Anterior cingulate cortex (tissue), 58 donors: ENCODE measurements at regions not wholly inside any gene's neighbourhood (a gene's known extent, or its start where the extent isn't known, plus 50 kb on each side); places are given as distances from the start of the nearest gene placed in this dataset.

ENCODE experiments used
- DNase-seq, 58 donors: peaks; one replicate each; lab custom pipeline; 2025; lab: John Stamatoyannopoulos, UW

DNA sequence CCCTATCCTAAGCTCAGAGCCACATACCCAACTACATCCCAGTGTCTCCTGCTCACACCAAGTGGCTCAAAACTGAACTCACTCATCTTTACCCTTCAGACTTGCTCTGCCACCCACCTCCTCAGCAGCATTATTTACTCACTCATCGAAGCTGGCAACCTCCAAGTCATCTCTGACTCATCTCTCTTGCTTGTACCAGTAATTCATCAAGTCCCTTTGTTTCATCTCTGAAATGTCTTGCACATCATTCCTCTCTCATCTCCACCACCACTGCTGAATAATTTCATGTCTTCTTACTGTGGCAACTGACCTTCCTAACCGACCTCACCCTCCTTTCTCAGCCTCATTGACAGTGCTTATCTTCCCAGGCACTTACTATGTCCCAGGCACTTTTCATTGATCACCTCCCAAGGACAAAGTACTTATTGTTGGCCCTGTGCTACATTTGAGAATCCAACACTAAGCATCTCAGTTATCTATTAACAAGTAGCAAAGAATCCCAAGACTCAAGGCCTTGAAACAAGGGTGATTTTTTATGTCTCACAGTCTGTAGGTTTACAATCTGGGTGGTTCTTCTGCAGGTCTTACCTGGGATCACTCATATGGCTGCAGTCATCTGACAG lies 82.0 kb downstream of the MRPL46 start:
- peak in 2 of 58 donors; percentile 2 to 10 for DNase-seq

DNA sequence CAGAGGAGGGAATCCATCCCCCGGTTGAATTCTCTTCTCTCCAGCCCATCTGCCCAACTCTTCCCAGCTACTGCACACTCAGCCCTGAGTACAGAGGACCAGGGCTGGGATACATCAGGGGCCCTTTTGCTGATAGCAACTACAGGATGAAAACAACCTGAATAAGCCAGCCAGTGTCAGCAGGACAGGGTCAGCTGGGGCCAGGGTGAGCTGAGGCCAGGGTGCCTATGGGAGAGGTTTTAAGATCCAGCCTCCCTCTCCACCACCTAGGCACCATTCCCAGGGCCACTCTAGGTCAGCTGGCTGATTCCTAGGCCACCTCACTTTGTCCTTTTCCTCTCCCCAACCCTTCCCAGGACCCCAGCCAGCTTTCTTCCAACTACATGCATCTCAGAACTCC lies 83.8 kb downstream of the MRPL46 start:
- no peak for DNase-seq

- peak in 3 of 58 donors; percentile 12 to 33 (median 31) for DNase-seq
Measured at GRCh38 chr15:88382482-88382983, 84.7 kb downstream of the MRPL46 start.

DNA sequence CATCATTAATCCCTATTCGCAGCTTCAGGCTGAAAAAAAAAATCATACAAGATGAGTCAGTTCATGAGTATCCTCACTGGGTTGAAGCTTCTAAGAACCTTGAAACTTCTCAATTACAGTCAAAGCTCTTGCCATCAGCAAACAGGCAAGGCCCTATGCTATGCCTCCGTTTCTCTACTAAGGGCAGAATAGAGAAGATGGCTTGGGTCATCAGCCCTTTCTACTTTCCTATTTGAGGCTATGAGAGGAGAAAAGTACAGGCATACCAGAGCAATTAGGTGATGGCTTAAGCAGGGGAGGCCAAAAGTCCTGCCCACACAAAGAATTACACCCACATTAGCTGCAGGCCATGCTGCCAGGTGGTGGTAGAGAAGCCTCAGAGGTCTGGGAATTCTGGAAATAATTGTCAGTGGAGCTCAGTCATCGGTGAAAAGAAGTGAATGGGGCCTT lies 89.0 kb downstream of the MRPL46 start:
- no peak for DNase-seq

GRCh38 chr15:88377509-88377908 lies 89.7 kb downstream of the MRPL46 start:
- DNase-seq = no peak

DNA sequence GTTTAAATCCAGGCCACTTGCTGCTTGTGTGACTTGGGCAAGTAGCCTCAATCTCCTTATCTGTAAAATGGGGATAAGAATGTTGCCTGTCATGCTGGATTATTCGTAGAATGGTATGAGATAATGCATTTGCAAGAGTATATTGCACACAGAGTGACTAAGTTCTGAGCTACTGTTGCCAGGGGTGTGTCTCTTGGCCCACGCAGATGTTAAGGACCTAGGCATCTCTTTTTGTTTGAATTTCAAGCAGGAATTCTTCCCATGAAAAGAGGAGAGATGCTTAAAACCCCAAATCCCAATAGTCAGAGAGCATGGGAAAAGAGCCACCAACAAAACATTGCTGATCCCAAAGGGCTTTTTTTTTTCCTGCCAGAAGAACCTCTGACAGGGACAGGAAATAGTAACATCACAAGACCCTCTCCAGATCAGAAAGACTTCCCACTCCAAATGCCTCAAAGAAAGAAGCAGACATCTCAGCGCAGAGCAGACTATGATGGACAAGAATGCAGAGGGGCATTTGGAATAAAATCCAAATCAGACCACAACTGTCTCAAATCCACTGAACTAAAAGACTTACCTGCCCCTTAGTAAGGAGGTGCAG lies 90.5 kb downstream of the MRPL46 start:
- DNase-seq = no peak

DNA sequence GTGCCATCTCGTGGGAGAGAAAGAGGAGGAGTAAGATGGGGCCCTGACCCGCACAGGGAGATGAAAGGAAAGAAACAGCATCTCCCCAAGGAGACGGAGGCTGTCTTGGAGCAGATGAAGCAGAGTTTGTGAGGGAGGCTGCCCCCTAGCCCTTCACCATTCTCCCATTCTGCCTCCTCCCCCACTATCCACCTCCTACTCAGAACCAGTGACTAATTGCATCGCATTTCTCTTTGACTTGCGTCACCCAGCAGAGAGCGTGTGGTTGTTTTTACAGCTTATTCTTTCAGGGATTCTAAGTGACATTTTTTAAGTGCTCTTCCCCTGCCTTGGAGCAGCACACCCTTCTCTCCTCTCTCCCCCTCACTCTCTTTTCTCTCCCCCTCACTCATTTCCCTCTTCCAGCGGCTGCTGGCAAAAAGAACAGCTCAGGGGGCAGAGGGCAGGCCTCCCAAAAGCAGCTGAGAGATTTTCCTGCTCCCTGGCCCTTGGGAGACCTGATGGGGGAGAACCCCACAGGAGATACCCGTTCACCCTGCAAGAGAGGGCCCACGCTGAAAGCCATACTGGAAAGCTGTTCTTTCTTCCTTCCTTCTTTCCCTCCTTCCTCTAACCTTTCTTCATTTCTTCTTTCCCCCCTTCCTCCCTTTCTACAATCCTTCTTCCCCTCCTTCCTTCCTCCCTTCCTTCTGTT lies 91.8 kb downstream of the MRPL46 start:
- DNase-seq = peak in 16 of 58 donors; percentile 4 to 43 (median 16)

GRCh38 chr15:88365124-88365523 lies 102.1 kb downstream of the MRPL46 start:
- DNase-seq = no peak

- DNase-seq = no peak
Measured at GRCh38 chr15:88348579-88349230, 92.2 kb upstream of the NTRK3 start.

GRCh38 chr15:88345962-88346361 lies 89.4 kb upstream of the NTRK3 start:
- DNase-seq = no peak

- no peak for DNase-seq
Measured at GRCh38 chr15:88344786-88345185, 88.2 kb upstream of the NTRK3 start.

GRCh38 chr15:88342666-88343065 lies 86.1 kb upstream of the NTRK3 start:
- no peak for DNase-seq

DNA sequence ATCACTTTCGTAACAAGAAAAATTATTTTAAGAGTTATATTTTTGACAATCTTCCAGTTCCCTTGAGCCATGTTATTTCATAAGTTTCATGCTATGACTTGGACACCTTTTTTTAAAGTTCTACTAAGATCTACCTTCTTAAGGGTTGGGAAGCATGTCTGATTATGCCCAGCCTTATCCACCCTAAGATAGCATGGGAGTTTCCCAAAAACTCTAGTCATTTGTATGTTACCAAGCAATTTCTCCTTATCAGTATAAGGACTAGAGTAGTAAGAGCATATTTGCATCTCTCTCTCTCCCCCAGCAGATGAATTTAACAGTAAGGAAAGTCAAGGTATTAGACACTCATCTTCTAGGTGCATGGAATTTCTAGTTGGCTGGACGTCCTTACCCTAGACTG lies 85.1 kb upstream of the NTRK3 start:
- DNase-seq = no peak

- DNase-seq = no peak
Measured at GRCh38 chr15:88341006-88341405, 84.5 kb upstream of the NTRK3 start.

DNA sequence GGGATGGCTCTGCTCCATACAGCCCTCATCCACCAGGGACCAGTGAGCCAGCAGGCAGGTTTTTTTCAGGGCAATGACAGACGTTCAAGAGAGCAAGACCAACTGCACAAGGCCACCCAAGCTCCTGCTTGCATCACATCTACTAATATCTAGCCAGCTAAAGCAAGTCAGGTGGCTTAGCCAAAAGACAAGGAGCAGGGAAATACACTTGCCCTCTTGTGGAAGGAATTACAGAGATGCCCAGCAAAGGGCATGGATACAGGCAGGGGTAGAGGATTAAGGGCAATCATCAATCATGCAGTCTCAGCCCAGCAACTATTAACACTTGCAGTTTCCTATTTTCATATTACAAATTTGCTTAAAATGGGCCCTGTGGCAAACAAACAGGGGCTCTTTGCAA lies 81.5 kb upstream of the NTRK3 start:
- DNase-seq = no peak

- DNase-seq = no peak
Measured at GRCh38 chr15:88335074-88335473, 78.5 kb upstream of the NTRK3 start.

GRCh38 chr15:88334436-88334835 lies 77.9 kb upstream of the NTRK3 start:
- no peak for DNase-seq

DNA sequence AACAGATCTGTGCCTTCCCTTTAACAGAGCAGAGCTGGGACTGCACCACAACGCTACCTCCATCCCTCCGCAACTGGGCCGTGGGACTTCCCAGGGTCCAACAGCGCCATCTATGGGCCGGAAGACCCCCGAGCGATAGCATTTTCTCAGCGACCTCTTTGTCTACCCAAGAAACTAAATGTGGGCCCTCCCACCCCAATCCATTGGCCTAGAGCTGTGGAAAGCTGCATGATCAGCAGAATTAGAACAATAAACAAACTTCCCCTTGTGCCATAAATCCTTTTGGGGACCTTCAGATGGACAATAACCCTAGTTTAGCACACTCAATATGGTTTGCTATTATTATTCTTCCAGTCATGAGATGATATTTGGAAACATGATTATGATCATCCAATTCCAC lies 74.8 kb upstream of the NTRK3 start:
- DNase-seq = peak in 2 of 58 donors; percentile 1 to 8

DNA sequence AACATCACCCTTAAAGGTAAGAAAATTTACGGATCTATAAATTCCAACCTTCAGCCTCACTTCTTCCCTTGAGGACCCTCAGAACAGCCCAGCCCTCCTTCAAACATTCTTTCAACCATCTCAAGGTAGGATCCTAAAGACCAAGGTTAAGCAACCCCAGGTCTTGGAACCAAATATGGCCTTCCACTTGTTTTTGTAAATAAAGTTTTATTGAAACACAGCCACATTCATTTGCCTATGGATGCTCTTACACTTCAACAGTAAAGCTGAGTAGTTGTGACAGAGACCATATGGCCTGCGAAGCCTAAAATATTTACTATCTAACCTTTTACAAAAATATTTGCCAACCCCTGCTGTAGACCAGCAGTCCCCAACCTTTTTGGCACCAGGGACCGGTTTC lies 70.4 kb upstream of the NTRK3 start:
- no peak for DNase-seq

- DNase-seq = no peak
Measured at GRCh38 chr15:88324741-88325065, 68.2 kb upstream of the NTRK3 start.

DNA sequence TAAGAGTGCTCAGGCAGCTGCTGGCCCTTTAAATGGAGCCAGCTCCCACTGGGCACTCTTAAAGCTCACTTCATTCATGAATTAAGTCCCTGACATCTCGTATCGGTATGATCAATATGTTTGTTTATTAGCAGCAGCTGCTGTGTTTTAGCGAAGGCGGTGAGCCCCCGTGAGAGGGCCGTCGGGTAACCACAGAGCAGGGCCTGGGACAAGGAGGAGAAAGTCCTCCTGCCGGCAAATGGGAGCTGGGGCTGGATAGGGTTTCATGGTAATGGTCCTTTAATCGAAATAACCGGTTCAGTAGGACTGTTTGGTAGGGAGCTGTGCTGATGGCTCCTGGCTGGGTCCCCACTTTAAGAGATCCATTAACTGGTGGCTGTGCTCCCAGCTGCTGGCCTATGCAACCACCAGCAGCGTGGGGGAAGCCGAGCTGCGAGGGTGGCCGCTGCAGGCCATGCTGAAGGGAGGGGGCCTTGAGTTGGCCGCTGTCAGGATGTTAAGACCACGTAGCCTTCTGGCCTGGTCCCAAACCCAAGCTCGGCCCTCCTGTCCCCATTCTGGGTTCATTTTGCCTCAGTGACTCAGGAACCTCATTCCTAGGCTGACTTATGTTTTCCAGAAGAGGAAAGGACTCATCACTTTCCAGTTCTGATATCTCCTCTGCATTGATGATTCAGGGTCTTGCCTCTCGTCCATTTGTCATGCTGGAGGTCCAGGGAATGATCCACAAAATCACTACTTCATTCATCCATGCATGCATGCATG lies 67.6 kb upstream of the NTRK3 start:
- DNase-seq = no peak
